Suprapubic skin (tissue), 3 donors: ENCODE measurements at regions not wholly inside any gene's neighbourhood (a gene's known extent, or its start where the extent isn't known, plus 50 kb on each side); places are given as distances from the start of the nearest gene placed in this dataset.

Source experiments
- EP300 ChIP-seq: sonication (generic); formaldehyde crosslinking; IDR thresholded peaks from one replicate; pipeline ENCODE4 v1.6.1; 2017; ENCODE audit warnings: antibody characterized with exemption
- POLR2A ChIP-seq, 2 donors: fragments of 450-650 bp; IDR thresholded peaks; one replicate each; pipeline ENCODE4 v1.6.1; 2017; ENCODE audit warnings: antibody characterized with exemption in 2 of 2, mild to moderate bottlenecking in 2 of 2, moderate library complexity in 2 of 2
- TF ChIP-seq, protein P1 (sequence below), 2 donors: fragments of 200-600 bp in 1 of 2; fragments of 450-650 bp in 1 of 2; sonication (generic) in 1 of 2; IDR thresholded peaks; one replicate each; pipeline ENCODE4 v1.5.1; 2016 to 2019; ENCODE audit warnings: antibody characterized with exemption in 2 of 2, mild to moderate bottlenecking in 1 of 2, moderate library complexity in 1 of 2

DNA sequence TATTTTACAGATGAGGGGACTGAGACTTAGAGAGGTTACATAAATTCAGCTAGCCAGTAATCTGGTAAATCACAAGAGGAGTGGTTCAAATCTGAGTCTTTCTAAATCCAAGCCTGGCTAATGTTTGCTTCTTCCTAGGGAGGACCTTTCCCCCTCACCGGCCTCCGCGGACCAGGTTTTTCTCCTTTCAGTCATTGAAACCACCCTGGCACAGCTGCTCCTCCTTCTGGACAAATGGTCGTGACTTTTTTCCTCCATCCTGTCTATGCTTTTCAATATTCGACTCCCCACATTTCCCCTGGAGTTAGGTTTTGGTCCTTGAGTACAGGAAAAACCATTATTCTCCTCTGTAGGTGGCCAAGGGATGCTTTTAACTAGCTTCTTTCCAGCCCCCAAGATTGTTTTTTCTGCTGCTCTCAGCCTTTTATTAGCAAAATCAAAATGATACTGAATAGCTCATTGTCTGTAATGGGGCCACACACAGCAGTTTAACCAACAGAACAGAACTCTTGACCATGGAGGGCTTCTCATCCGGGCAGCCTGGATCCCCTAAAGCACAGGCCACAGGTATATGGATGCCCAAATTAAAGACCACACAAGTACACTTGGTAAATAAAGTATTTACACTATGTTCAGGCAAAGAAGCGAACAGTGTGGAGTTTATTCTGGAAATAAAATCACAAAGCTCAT is 85.9 kb upstream of the KLHL25 start:
- TF ChIP-seq, protein P1, sequence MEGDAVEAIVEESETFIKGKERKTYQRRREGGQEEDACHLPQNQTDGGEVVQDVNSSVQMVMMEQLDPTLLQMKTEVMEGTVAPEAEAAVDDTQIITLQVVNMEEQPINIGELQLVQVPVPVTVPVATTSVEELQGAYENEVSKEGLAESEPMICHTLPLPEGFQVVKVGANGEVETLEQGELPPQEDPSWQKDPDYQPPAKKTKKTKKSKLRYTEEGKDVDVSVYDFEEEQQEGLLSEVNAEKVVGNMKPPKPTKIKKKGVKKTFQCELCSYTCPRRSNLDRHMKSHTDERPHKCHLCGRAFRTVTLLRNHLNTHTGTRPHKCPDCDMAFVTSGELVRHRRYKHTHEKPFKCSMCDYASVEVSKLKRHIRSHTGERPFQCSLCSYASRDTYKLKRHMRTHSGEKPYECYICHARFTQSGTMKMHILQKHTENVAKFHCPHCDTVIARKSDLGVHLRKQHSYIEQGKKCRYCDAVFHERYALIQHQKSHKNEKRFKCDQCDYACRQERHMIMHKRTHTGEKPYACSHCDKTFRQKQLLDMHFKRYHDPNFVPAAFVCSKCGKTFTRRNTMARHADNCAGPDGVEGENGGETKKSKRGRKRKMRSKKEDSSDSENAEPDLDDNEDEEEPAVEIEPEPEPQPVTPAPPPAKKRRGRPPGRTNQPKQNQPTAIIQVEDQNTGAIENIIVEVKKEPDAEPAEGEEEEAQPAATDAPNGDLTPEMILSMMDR (IDR thresholded peaks at IDR 0.05), result no peak
- TF ChIP-seq EP300 (no peak), POLR2A (IDR thresholded peaks at IDR 0.05) (no peak)
